ENCODE measurements at regions not wholly inside any gene's neighbourhood (a gene's known extent, or its start where the extent isn't known, plus 50 kb on each side); places are given as distances from the start of the nearest gene placed in this dataset.

GRCh38 chr4:45650545-45650944, 473.3 kb downstream of the GABRG1 start (continued):
- no peak for TF ChIP-seq AHDC1 (CRISPR knock-in tag; IDR thresholded peaks at IDR 0.05; ENCODE audit: borderline replicate concordance)
- TF ChIP-seq HMGXB3 (CRISPR knock-in tag; IDR thresholded peaks at IDR 0.05; ENCODE audit: borderline replicate concordance) = no peak
- TF ChIP-seq NFAT5 (CRISPR knock-in tag; IDR thresholded peaks at IDR 0.05) = no peak
- TF ChIP-seq RELA (CRISPR knock-in tag; IDR thresholded peaks at IDR 0.05) = no peak
- no peak for TF ChIP-seq ZBTB14 (CRISPR knock-in tag; IDR thresholded peaks at IDR 0.05)
- TF ChIP-seq U2AF2 (IDR thresholded peaks at IDR 0.05; ENCODE audit: low read depth, low read length) = no peak

All from HepG2 (cell line).